Mammary epithelial cell (primary cell): ENCODE measurements at regions not wholly inside any gene's neighbourhood (a gene's known extent, or its start where the extent isn't known, plus 50 kb on each side); places are given as distances from the start of the nearest gene placed in this dataset.

Experiments used
- EZH2 ChIP-seq: IDR thresholded peaks from 2 replicates; pipeline ENCODE4 v1.6.1; 2012; ENCODE audit warnings: low read length, inconsistent platforms, borderline replicate concordance
- TF ChIP-seq, protein P1 (sequence below), 2 donors: IDR thresholded peaks in 1 of 2; conservative IDR thresholded peaks in 1 of 2; 2 replicates each; pipeline ENCODE4 v1.5.1; 2011 to 2012; ENCODE audit warnings: inconsistent platforms in 2 of 2, low read length in 2 of 2, mild to moderate bottlenecking in 2 of 2, control low read depth in 1 of 2, low read depth in 1 of 2; ENCODE audit not compliant: insufficient read depth in 1 of 2; ENCODE audit errors: extremely low read depth in 1 of 2

DNA sequence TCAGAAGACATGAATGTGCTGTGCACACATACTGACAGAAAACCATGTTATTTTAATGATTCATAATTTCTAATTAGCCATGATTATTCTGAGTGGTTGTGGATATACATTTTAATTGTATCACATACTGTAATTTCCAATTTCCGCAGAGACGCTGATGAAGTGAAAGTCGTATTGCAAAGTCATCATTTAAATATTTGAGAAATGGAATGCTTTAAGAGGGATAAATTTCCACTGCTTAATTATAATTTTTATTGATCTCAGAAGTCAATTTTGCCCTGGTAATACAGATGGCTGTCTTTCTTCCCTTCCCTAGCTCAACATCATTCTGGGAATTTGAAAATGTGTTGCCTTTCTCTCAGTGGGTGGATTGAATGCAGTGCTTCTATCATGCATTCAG, 819.3 kb downstream of the ROBO2 start:
- TF ChIP-seq, protein P1, sequence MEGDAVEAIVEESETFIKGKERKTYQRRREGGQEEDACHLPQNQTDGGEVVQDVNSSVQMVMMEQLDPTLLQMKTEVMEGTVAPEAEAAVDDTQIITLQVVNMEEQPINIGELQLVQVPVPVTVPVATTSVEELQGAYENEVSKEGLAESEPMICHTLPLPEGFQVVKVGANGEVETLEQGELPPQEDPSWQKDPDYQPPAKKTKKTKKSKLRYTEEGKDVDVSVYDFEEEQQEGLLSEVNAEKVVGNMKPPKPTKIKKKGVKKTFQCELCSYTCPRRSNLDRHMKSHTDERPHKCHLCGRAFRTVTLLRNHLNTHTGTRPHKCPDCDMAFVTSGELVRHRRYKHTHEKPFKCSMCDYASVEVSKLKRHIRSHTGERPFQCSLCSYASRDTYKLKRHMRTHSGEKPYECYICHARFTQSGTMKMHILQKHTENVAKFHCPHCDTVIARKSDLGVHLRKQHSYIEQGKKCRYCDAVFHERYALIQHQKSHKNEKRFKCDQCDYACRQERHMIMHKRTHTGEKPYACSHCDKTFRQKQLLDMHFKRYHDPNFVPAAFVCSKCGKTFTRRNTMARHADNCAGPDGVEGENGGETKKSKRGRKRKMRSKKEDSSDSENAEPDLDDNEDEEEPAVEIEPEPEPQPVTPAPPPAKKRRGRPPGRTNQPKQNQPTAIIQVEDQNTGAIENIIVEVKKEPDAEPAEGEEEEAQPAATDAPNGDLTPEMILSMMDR (conservative IDR thresholded peaks at IDR 0.05 in 1 of 2, IDR thresholded peaks at IDR 0.05 in 1 of 2; ENCODE audit: extremely low read depth in 1 of 2, insufficient read depth in 1 of 2, low read depth in 1 of 2, low read length in 2 of 2) = no peak
- TF ChIP-seq EZH2 = no peak
